Stomach (tissue), 8 donors: ENCODE measurements at regions not wholly inside any gene's neighbourhood (a gene's known extent, or its start where the extent isn't known, plus 50 kb on each side); places are given as distances from the start of the nearest gene placed in this dataset.

Source experiments
- DNase-seq, 2 donors: peaks; one replicate each; pipeline versions ENCODE4 v3.0.0 to v3.0.0-alpha.2; 2013 to 2019
- H3K27ac ChIP-seq, 5 donors: fragments of 200-600 bp in 4 of 5; sonication (generic) in 4 of 5; one replicate each; pipeline ENCODE4 v1.5.1; 2013 to 2019; ENCODE audit warnings: mild to moderate bottlenecking in 1 of 5, moderate library complexity in 1 of 5
- H3K27me3 ChIP-seq, 3 donors: fragments of 200-600 bp; sonication (generic); one replicate each; pipeline ENCODE4 v1.5.1; 2017 to 2019; ENCODE audit warnings: mixed run types in 1 of 3
- H3K36me3 ChIP-seq, 4 donors: fragments of 200-600 bp; sonication (generic); 1 replicate in 3 of 4; 2 replicates in 1 of 4; pipeline ENCODE4 v1.5.1; 2016 to 2019
- H3K4me1 ChIP-seq, 4 donors: fragments of 200-600 bp; sonication (generic); one replicate each; pipeline ENCODE4 v1.5.1; 2016 to 2019
- H3K4me3 ChIP-seq, 4 donors: fragments of 200-600 bp; sonication (generic) in 3 of 4; one replicate each; pipeline ENCODE4 v1.5.1; 2016 to 2019; ENCODE audit warnings: mild to moderate bottlenecking in 1 of 4
- H3K9me3 ChIP-seq, 4 donors: fragments of 200-600 bp; sonication (generic); one replicate each; pipeline ENCODE4 v1.5.1; 2016 to 2019
- EP300 ChIP-seq: sonication (generic); formaldehyde crosslinking; IDR thresholded peaks from one replicate; pipeline ENCODE4 v1.6.1; 2017; ENCODE audit warnings: antibody characterized with exemption
- POLR2A ChIP-seq, 4 donors: fragments of 450-650 bp; IDR thresholded peaks; one replicate each; pipeline ENCODE4 v1.6.1; 2016; ENCODE audit warnings: antibody characterized with exemption in 4 of 4, control low read depth in 2 of 4, mild to moderate bottlenecking in 1 of 4, moderate library complexity in 1 of 4
- POLR2AphosphoS5 ChIP-seq, 3 donors: sonication (generic); formaldehyde crosslinking; IDR thresholded peaks; one replicate each; pipeline ENCODE4 v1.6.1; 2016; ENCODE audit warnings: antibody characterized with exemption in 3 of 3
- WGBS, 5 donors: extraction: QIAGEN DNeasy Blood & Tissue Kit in 3 of 5; methylation state at CpG; one replicate each; pipeline versions ENCODE4 v1.1.5 to v1.1.7; 2013 to 2018; 5-methylcytosine and 5-hydroxymethylcytosine counted together
- intact Hi-C: fragments of 100-400 bp; cut with DNase I; formaldehyde crosslinking; loops from one replicate; pipeline ENCODE4 v1.15.1; 2023; ENCODE audit warnings: low total_unique reads
- TF ChIP-seq, protein P1 (sequence below), 7 experiments: fragments of 450-650 bp in 4 of 7; fragments of 200-600 bp in 3 of 7; sonication (generic) in 3 of 7; IDR thresholded peaks; one replicate each; pipeline ENCODE4 v1.5.1; 2016 to 2019; ENCODE audit warnings: antibody characterized with exemption in 7 of 7, control low read depth in 2 of 7, mild to moderate bottlenecking in 1 of 7
- donor health status: healthy with polysubstance abuse.
- donor health status: Bipolar disorder and iron deficiency.
- donor health status: healthy.

DNA sequence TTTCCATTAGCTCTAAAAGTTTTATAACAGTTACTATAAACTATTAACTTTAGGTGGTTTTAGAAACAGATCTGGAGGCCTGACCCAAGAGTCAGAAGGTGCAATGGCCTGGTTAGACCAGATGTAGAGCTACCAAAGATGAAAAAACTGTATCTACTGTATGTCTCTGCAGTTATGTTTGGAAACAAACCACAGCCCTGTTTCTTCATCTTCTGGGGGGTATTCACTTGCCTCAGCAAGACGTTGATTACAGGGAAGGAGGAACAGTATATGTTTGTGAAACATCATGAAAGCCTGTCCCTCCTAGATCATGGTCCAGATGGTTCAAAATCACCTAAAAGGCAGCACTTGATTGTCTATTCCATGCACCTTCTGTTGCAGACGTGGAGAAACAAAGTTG lies 220.2 kb downstream of the SUCLG1 start:
- intact Hi-C loops: no loop called here
- DNase-seq: no peak
- no peak for TF ChIP-seq POLR2AphosphoS5 (IDR thresholded peaks at IDR 0.05)
- TF ChIP-seq EP300: no peak
- no peak for TF ChIP-seq POLR2A (IDR thresholded peaks at IDR 0.05)
- TF ChIP-seq, protein P1, sequence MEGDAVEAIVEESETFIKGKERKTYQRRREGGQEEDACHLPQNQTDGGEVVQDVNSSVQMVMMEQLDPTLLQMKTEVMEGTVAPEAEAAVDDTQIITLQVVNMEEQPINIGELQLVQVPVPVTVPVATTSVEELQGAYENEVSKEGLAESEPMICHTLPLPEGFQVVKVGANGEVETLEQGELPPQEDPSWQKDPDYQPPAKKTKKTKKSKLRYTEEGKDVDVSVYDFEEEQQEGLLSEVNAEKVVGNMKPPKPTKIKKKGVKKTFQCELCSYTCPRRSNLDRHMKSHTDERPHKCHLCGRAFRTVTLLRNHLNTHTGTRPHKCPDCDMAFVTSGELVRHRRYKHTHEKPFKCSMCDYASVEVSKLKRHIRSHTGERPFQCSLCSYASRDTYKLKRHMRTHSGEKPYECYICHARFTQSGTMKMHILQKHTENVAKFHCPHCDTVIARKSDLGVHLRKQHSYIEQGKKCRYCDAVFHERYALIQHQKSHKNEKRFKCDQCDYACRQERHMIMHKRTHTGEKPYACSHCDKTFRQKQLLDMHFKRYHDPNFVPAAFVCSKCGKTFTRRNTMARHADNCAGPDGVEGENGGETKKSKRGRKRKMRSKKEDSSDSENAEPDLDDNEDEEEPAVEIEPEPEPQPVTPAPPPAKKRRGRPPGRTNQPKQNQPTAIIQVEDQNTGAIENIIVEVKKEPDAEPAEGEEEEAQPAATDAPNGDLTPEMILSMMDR (IDR thresholded peaks at IDR 0.05): no peak
- Histone ChIP-seq H3K4me1 (no peaks in the 10 kb centered on the region), H3K36me3 (no peaks in the 10 kb centered on the region), H3K4me3 (no peak overlapping the region), H3K9me3 (no peaks in the 10 kb centered on the region), H3K27ac (no peak overlapping the region), H3K27me3 (no peaks in the 10 kb centered on the region)
- 27 to 47% (median 41%) methylated on average over 2 of the region's 2 CpGs for WGBS, 5 donors

DNA sequence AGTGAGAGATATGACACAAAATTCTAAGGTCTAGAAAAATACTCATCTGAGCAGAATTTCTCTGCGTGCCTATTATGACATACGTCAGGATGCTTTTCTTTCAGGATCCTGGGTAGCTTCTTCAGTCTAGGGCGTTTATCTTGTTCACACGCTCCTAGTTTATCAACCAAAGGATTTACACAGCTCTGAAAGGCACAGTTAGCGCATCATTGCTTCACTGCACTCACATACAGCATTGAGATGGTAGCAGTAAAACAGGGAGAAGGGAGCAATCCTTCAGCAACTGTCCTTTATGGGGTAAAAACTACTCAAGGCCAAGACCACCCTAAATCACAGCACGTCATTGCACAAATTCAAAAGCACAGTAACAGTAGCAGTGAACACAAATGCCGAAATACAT lies 222.8 kb downstream of the SUCLG1 start:
- no peak for DNase-seq
- Histone ChIP-seq H3K4me3 (no peak overlapping the region), H3K36me3 (no peaks in the 10 kb centered on the region), H3K27me3 (no peaks in the 10 kb centered on the region), H3K9me3 (no peaks in the 10 kb centered on the region), H3K4me1 (no peaks in the 10 kb centered on the region), H3K27ac (no peak overlapping the region)
- WGBS, 5 donors: 79 to 84% (median 82%) methylated on average over 7 of the region's 7 CpGs
- intact Hi-C loops: no loop called here
- TF ChIP-seq, protein P1 (IDR thresholded peaks at IDR 0.05): no peak
- TF ChIP-seq POLR2AphosphoS5 (IDR thresholded peaks at IDR 0.05) (no peak), EP300 (no peak), POLR2A (IDR thresholded peaks at IDR 0.05) (no peak)

DNA sequence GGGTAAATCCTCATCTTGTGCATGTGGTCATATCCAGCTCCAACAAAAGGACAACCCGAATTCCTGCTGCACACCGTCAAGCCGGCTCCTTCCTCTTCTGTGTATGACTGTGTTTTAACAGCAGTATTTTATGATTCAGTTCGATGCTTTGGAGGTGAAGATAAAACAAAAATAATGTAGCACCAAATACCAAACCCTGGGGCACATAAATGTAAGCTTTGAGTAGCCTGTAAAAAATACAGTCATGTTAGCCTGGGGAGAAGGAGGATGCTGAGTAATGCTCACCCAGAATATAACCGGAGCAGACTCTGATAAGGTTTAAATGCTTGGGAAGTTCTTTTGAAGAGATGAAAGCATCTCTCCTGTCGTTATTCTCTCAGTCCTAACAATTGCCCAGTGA lies 225.0 kb downstream of the SUCLG1 start:
- DNase-seq: no peak
- TF ChIP-seq EP300 (no peak), POLR2A (IDR thresholded peaks at IDR 0.05) (no peak), POLR2AphosphoS5 (IDR thresholded peaks at IDR 0.05) (no peak)
- TF ChIP-seq, protein P1 (IDR thresholded peaks at IDR 0.05): no peak
- no peak overlapping the region for H3K27ac ChIP-seq
- no peaks in the 10 kb centered on the region for H3K4me1 ChIP-seq
- H3K4me3 ChIP-seq: no peak overlapping the region
- intact Hi-C loops: no loop called here
- whole genome bisulfite sequencing, 5 donors: 67 to 82% (median 74%) methylated on average over 6 of the region's 6 CpGs
- H3K9me3 ChIP-seq: no peaks in the 10 kb centered on the region
- H3K27me3 ChIP-seq: no peaks in the 10 kb centered on the region
- no peaks in the 10 kb centered on the region for H3K36me3 ChIP-seq

DNA sequence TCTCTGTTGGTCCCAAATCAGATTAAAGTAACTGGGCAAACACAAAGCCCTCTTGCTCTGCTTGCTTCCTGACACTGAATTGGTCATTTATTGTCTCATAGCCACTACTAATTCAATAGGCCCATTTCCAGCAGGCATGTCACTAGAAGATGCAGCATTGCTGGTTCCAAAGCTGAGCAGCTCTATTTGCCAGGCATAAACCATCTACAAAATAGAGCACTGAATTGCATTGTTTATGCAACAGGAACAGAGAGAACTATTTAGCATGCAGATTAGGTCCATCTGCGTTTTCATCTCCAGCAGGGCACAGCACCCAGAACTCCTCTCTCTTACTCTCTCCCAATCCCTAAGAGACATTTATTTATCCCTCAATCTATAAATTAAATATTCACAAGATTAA lies 227.6 kb downstream of the SUCLG1 start:
- 73 to 88% (median 82%) methylated on average over 1 of the region's 1 CpG for WGBS, 5 donors
- TF ChIP-seq POLR2A (IDR thresholded peaks at IDR 0.05) (no peak), POLR2AphosphoS5 (IDR thresholded peaks at IDR 0.05) (no peak), EP300 (no peak)
- TF ChIP-seq, protein P1 (IDR thresholded peaks at IDR 0.05): no peak
- H3K4me3 ChIP-seq: no peak overlapping the region
- no peak overlapping the region for H3K27ac ChIP-seq
- no peaks in the 10 kb centered on the region for H3K9me3 ChIP-seq
- intact Hi-C loops: no loop called here
- H3K4me1 ChIP-seq: no peaks in the 10 kb centered on the region
- H3K36me3 ChIP-seq: no peaks in the 10 kb centered on the region
- DNase-seq: no peak
- no peaks in the 10 kb centered on the region for H3K27me3 ChIP-seq
